A549 (cell line): ENCODE measurements at regions not wholly inside any gene's neighbourhood (a gene's known extent, or its start where the extent isn't known, plus 50 kb on each side); places are given as distances from the start of the nearest gene placed in this dataset.

ENCODE experiments used
- CHD2 ChIP-seq: fragments of 150-350 bp; IDR thresholded peaks from 2 replicates; pipeline ENCODE4 v1.6.1; 2014; ENCODE audit warnings: low read length; ENCODE audit not compliant: partially characterized antibody
- CTCF ChIP-seq: fragments of >200 bp; sonication (Bioruptor Twin); formaldehyde crosslinking; IDR thresholded peaks from 3 replicates; pipeline ENCODE4 v1.5.1; 2016
- EP300 ChIP-seq, 2 experiments: fragments of >200 bp; sonication (Bioruptor Twin); formaldehyde crosslinking; IDR thresholded peaks; 2 replicates in 1 of 2; 3 replicates in 1 of 2; pipeline ENCODE4 v1.6.1; 2016 to 2017
- MYC ChIP-seq: IDR thresholded peaks from 2 replicates; pipeline ENCODE4 v1.6.1; 2012; ENCODE audit warnings: mild to moderate bottlenecking, inconsistent platforms, low read length, improper control_type of control experiment, borderline replicate concordance
- POLR2A ChIP-seq: IDR thresholded peaks from 2 replicates; pipeline ENCODE4 v1.6.1; 2012; ENCODE audit warnings: mild to moderate bottlenecking, low read length
- RAD21 ChIP-seq, 2 experiments: fragments of >200 bp in 1 of 2; sonication (Bioruptor Twin) in 1 of 2; formaldehyde crosslinking in 1 of 2; IDR thresholded peaks in 1 of 2; conservative IDR thresholded peaks in 1 of 2; 2 replicates in 1 of 2; 3 replicates in 1 of 2; pipeline ENCODE4 v1.6.1; 2012 to 2018; ENCODE audit warnings: inconsistent platforms in 1 of 2
- TF ChIP-seq, protein P1 (sequence below): fragments of 150-350 bp; IDR thresholded peaks from 2 replicates; pipeline ENCODE4 v1.6.1; 2014; ENCODE audit warnings: low read depth, mild to moderate bottlenecking, low read length

DNA sequence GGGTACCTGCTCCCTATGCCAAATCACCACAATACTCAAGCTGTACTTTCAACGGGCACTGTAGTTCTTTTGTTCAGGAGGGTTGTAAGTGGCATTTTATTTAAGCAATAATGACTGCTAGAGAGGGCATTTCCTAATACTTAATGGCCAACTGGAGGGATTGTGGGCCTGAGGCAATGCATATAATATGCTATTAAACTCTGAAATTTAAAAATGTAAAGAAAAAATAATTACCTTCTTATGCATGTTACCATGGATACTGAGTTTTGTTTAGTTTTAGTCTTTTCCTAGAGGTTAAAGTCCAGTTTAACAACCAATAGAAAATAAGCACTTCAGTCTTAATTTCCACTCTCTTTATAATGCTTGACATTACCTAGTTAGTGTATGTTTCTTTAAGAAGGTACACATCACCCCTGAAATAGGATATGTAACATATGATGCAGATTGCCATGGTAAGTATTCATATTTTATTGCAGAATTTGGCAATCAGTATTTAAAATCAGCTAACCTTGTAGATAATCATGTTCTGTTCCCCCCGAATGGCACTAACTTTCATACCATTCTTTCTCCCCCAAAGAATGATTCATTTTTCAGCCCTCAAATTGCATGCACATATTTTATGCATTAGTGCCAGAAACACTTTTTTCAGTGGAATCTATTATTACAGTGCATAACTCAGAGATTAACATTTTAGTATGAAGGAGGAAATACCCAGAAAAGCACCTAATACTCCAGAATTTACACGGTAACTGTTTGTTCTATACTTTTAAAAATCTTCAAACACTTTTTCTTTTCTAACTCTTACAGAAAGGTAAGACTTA is 90.3 kb upstream of the ZNF438 start:
- TF ChIP-seq CTCF (no peak), POLR2A (no peak), CHD2 (no peak), EP300 (IDR thresholded peaks at IDR 0.05) (no peak), MYC (no peak), RAD21 (conservative IDR thresholded peaks at IDR 0.05 in 1 of 2, IDR thresholded peaks at IDR 0.05 in 1 of 2) (no peak)
- TF ChIP-seq, protein P1, sequence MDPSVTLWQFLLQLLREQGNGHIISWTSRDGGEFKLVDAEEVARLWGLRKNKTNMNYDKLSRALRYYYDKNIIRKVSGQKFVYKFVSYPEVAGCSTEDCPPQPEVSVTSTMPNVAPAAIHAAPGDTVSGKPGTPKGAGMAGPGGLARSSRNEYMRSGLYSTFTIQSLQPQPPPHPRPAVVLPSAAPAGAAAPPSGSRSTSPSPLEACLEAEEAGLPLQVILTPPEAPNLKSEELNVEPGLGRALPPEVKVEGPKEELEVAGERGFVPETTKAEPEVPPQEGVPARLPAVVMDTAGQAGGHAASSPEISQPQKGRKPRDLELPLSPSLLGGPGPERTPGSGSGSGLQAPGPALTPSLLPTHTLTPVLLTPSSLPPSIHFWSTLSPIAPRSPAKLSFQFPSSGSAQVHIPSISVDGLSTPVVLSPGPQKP, result no peak
